Activated naive CD8-positive, alpha-beta T cell treated with anti-CD3 and anti-CD28 coated beads, Interleukin-2, amount 10 ng/mL, durations not matched to agents 7 days and 5 days (primary cell): ENCODE measurements at regions not wholly inside any gene's neighbourhood (a gene's known extent, or its start where the extent isn't known, plus 50 kb on each side); places are given as distances from the start of the nearest gene placed in this dataset.

ENCODE experiments used
- ATAC-seq: fragments of 150-1000 bp; cut with Tn5 transposase; one replicate; pipeline ENCODE4 v1.10.0; 2021; ENCODE audit warnings: low read depth, moderate library complexity
- POLR2A ChIA-PET: fragments of 350-600 bp; sonication (Branson Sonifier 250); formaldehyde crosslinking; loops from one replicate; lab custom pipeline; 2021; ENCODE audit warnings: antibody characterized with exemption; lab: Charles Lee
- DNase-seq: peaks from one replicate; pipeline ENCODE4 v3.0.0; 2021
- H3K27ac Mint-ChIP-seq: one replicate; pipeline ENCODE4 v1.8.0; 2022; ENCODE audit warnings: mild to moderate bottlenecking, mixed read lengths
- H3K27me3 Mint-ChIP-seq: one replicate; pipeline ENCODE4 v1.8.0; 2022; ENCODE audit warnings: mild to moderate bottlenecking, moderate library complexity, mixed read lengths
- H3K36me3 Mint-ChIP-seq: one replicate; pipeline ENCODE4 v1.8.0; 2021; ENCODE audit warnings: mild to moderate bottlenecking, mixed read lengths
- H3K4me1 Mint-ChIP-seq: one replicate; pipeline ENCODE4 v1.8.0; 2021; ENCODE audit warnings: mixed read lengths
- H3K4me3 Mint-ChIP-seq: one replicate; pipeline ENCODE4 v1.8.0; 2022; ENCODE audit warnings: mild to moderate bottlenecking, moderate library complexity, mixed read lengths
- H3K9me3 Mint-ChIP-seq: one replicate; pipeline ENCODE4 v1.8.0; 2021; ENCODE audit warnings: mixed read lengths

- ATAC-seq: no peak
- H3K4me1 Mint-ChIP-seq: no peaks in the 10 kb centered on the region
- H3K36me3 Mint-ChIP-seq: no peaks in the 10 kb centered on the region
- POLR2A ChIA-PET: no interaction called here
- no peaks in the 10 kb centered on the region for H3K27me3 Mint-ChIP-seq
- peaks cover 2% of the 10 kb centered on the region for H3K9me3 Mint-ChIP-seq
- H3K27ac Mint-ChIP-seq: no peak overlapping the region
- DNase-seq: no peak
- H3K4me3 Mint-ChIP-seq: no peak overlapping the region
Measured at GRCh38 chr1:56396581-56396980, 182.8 kb downstream of the PLPP3 start.

- Mint-ChIP-seq H3K27me3 (no peaks in the 10 kb centered on the region), H3K36me3 (no peaks in the 10 kb centered on the region), H3K4me1 (no peaks in the 10 kb centered on the region), H3K4me3 (no peak overlapping the region), H3K27ac (no peak overlapping the region), H3K9me3 (peaks cover 2% of the 10 kb centered on the region)
- POLR2A ChIA-PET: no interaction called here
- no peak for DNase-seq
- no peak for ATAC-seq
Measured at GRCh38 chr1:56395776-56396175, 183.6 kb downstream of the PLPP3 start.

- no peak overlapping the region for H3K4me3 Mint-ChIP-seq
- no peaks in the 10 kb centered on the region for H3K4me1 Mint-ChIP-seq
- peaks cover 2% of the 10 kb centered on the region for H3K9me3 Mint-ChIP-seq
- H3K36me3 Mint-ChIP-seq: no peaks in the 10 kb centered on the region
- H3K27me3 Mint-ChIP-seq: no peaks in the 10 kb centered on the region
- H3K27ac Mint-ChIP-seq: no peak overlapping the region
- no peak for ATAC-seq
- POLR2A ChIA-PET: no interaction called here
- DNase-seq: no peak
Measured at GRCh38 chr1:56394298-56394697, 185.1 kb downstream of the PLPP3 start.

DNA sequence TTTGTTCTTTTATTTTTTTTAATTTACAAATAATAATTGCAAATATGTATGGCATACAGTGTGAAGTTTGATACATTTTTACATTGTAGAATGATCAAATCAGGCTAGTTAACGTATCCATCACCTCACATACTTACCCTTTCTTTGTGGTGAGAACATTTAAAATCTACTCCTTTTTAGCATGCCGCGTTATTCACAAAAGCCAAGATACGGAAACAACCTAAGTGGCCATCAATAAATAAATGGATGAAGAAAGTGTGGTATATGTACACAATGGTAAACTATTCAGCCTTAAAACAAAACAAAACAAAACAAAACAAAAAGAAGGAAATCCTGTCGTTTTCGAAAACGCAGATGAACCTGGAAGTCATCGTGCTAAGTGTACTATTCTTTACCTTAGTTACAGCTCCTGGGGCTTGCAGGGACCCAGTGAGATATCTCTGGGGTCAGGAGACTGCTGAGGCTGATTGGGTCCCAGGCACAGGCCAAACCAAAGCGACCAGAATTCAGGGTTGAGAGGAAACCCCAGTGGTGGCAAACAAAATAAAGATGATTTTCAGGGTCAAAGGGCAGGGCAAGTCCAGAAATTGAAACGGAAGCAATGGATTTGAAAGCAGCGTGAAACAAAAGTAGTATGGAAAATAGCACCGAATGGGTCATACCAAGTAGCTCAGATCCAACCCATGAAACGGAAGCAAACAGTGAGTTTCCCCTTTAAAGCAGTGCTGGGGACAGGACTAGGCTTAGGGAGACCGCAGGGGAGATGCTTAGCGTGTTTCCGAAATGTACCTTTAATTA is 188.2 kb downstream of the PLPP3 start:
- H3K27ac Mint-ChIP-seq: no peak overlapping the region
- H3K36me3 Mint-ChIP-seq: no peaks in the 10 kb centered on the region
- peaks cover 2% of the 10 kb centered on the region for H3K9me3 Mint-ChIP-seq
- ATAC-seq (no peak), DNase-seq (no peak)
- H3K4me1 Mint-ChIP-seq: no peaks in the 10 kb centered on the region
- POLR2A ChIA-PET: no interaction called here
- H3K27me3 Mint-ChIP-seq: no peaks in the 10 kb centered on the region
- no peak overlapping the region for H3K4me3 Mint-ChIP-seq

GRCh38 chr1:56390232-56390867 is 189.0 kb downstream of the PLPP3 start:
- POLR2A ChIA-PET: no interaction called here

GRCh38 chr1:56389813-56390212 is 189.6 kb downstream of the PLPP3 start:
- Mint-ChIP-seq H3K27ac (no peak overlapping the region), H3K4me3 (no peak overlapping the region), H3K9me3 (peaks cover 2% of the 10 kb centered on the region), H3K36me3 (no peaks in the 10 kb centered on the region), H3K4me1 (no peaks in the 10 kb centered on the region), H3K27me3 (no peaks in the 10 kb centered on the region)
- no peak for ATAC-seq
- DNase-seq: no peak
- POLR2A ChIA-PET: no interaction called here

More at GRCh38 chr1:56390232-56390867, 189.0 kb downstream of the PLPP3 start:
- no peaks in the 10 kb centered on the region for H3K27me3 Mint-ChIP-seq
- DNase-seq (no peak), ATAC-seq (no peak)
- no peak overlapping the region for H3K27ac Mint-ChIP-seq
- peaks cover 2% of the 10 kb centered on the region for H3K9me3 Mint-ChIP-seq
- H3K36me3 Mint-ChIP-seq: no peaks in the 10 kb centered on the region
- no peaks in the 10 kb centered on the region for H3K4me1 Mint-ChIP-seq
- H3K4me3 Mint-ChIP-seq: no peak overlapping the region

GRCh38 chr1:56387071-56387740 is 192.2 kb downstream of the PLPP3 start:
- H3K4me3 Mint-ChIP-seq: no peak overlapping the region
- H3K27ac Mint-ChIP-seq: no peak overlapping the region
- H3K36me3 Mint-ChIP-seq: no peaks in the 10 kb centered on the region
- ATAC-seq: no peak
- H3K27me3 Mint-ChIP-seq: no peaks in the 10 kb centered on the region
- DNase-seq: no peak
- no peaks in the 10 kb centered on the region for H3K4me1 Mint-ChIP-seq
- peaks cover 2% of the 10 kb centered on the region for H3K9me3 Mint-ChIP-seq
- POLR2A ChIA-PET: no interaction called here

DNA sequence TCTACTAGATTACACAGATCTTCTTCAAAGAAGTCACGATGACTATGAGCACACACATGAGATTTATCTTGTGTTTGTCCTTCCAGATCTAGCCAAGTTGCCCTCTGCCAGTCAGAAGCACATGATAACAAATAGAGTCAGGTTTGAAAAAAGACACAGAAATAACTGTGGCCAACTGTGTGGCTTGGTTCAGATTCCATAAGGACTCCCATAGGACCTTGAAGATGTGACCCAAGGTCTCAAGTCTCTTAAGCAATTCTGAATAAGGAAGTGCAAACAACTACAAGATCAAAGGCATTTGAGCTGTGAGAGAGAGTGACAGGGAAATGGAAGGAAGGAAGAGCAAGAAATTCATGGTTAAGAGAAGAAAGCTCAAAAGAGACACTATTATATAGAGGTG is 194.0 kb downstream of the PLPP3 start:
- ATAC-seq: no peak
- H3K36me3 Mint-ChIP-seq: no peaks in the 10 kb centered on the region
- H3K4me3 Mint-ChIP-seq: no peak overlapping the region
- H3K27ac Mint-ChIP-seq: no peak overlapping the region
- no peak for DNase-seq
- POLR2A ChIA-PET: no interaction called here
- no peaks in the 10 kb centered on the region for H3K27me3 Mint-ChIP-seq
- no peaks in the 10 kb centered on the region for H3K4me1 Mint-ChIP-seq
- H3K9me3 Mint-ChIP-seq: peaks cover 2% of the 10 kb centered on the region

DNA sequence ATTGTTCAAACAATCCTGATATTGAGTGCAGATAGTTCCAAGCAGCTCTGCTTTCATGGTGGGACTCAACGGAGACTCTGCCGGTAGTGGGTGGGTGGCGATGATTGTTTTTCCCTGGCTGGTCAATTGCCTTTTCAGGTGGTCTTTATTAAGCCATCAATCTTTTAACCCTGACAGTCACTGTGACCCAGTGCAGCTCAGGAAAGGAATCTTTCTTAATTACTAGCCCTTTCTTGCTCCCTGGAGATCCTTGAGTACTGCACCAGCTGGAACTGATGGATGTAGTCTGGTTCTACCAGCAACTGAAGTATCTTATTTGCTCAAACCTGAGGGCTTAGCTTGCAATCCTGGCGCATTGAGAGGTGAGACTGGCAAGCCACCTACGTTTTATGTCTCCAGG is 196.4 kb downstream of the PLPP3 start:
- Mint-ChIP-seq H3K9me3 (no peaks in the 10 kb centered on the region), H3K36me3 (no peaks in the 10 kb centered on the region), H3K4me1 (no peaks in the 10 kb centered on the region), H3K4me3 (no peak overlapping the region), H3K27ac (no peak overlapping the region), H3K27me3 (no peaks in the 10 kb centered on the region)
- DNase-seq: no peak
- POLR2A ChIA-PET: no interaction called here
- ATAC-seq: no peak

GRCh38 chr1:56380531-56380930 is 198.8 kb downstream of the PLPP3 start:
- no peak overlapping the region for H3K27ac Mint-ChIP-seq
- ATAC-seq (no peak), DNase-seq (no peak)
- no peaks in the 10 kb centered on the region for H3K9me3 Mint-ChIP-seq
- H3K4me1 Mint-ChIP-seq: peaks cover 3% of the 10 kb centered on the region
- H3K36me3 Mint-ChIP-seq: no peaks in the 10 kb centered on the region
- H3K4me3 Mint-ChIP-seq: no peak overlapping the region
- H3K27me3 Mint-ChIP-seq: no peaks in the 10 kb centered on the region
- POLR2A ChIA-PET: no interaction called here

- no peak overlapping the region for H3K27ac Mint-ChIP-seq
- DNase-seq (no peak), ATAC-seq (no peak)
- POLR2A ChIA-PET: no interaction called here
- H3K36me3 Mint-ChIP-seq: no peaks in the 10 kb centered on the region
- H3K4me3 Mint-ChIP-seq: no peak overlapping the region
- H3K9me3 Mint-ChIP-seq: no peaks in the 10 kb centered on the region
- H3K27me3 Mint-ChIP-seq: no peaks in the 10 kb centered on the region
- peaks cover 3% of the 10 kb centered on the region for H3K4me1 Mint-ChIP-seq
Measured at GRCh38 chr1:56378341-56379070, 200.9 kb downstream of the PLPP3 start.

- peaks cover 3% of the 10 kb centered on the region for H3K4me1 Mint-ChIP-seq
- no peaks in the 10 kb centered on the region for H3K36me3 Mint-ChIP-seq
- DNase-seq (no peak), ATAC-seq (no peak)
- H3K4me3 Mint-ChIP-seq: no peak overlapping the region
- no peaks in the 10 kb centered on the region for H3K9me3 Mint-ChIP-seq
- H3K27ac Mint-ChIP-seq: no peak overlapping the region
- POLR2A ChIA-PET: no interaction called here
- no peaks in the 10 kb centered on the region for H3K27me3 Mint-ChIP-seq
Measured at GRCh38 chr1:56377431-56377830, 201.9 kb downstream of the PLPP3 start.

- Mint-ChIP-seq H3K9me3 (no peaks in the 10 kb centered on the region), H3K4me3 (no peak overlapping the region), H3K36me3 (no peaks in the 10 kb centered on the region), H3K27me3 (no peaks in the 10 kb centered on the region), H3K4me1 (peaks cover 3% of the 10 kb centered on the region), H3K27ac (no peak overlapping the region)
- no peak for DNase-seq
- POLR2A ChIA-PET: no interaction called here
- ATAC-seq: no peak
Measured at GRCh38 chr1:56376188-56376984, 203.0 kb downstream of the PLPP3 start.
